GM12873 (cell line): ENCODE measurements at regions not wholly inside any gene's neighbourhood (a gene's known extent, or its start where the extent isn't known, plus 50 kb on each side); places are given as distances from the start of the nearest gene placed in this dataset.

Source experiments
- TF ChIP-seq, protein P1 (sequence below): IDR thresholded peaks from 2 replicates; pipeline ENCODE4 v1.5.1; 2012; ENCODE audit warnings: low read depth, mild to moderate bottlenecking, moderate library complexity, low read length, control low read depth; ENCODE audit not compliant: insufficient read depth; ENCODE audit errors: missing control alignments

DNA sequence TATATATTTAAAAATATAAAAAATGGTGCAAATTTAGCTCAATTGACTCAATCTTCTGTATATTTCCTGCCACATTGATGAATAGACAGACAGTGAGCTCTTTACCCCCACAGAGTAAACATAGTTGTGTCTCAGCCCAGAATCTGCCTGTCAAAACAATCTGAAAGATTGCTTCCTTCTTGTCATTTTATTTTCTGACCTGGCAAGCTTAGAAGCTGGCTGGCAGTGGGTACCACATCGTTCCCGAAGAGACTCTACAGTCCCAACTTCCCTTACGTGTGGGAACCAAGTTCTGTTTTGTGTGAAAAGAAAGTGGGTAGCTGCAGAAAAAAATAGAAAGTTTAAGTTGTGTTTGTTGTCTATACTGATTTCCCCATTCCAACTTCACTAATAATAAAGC is 629.3 kb upstream of the NEGR1 start:
- TF ChIP-seq, protein P1, sequence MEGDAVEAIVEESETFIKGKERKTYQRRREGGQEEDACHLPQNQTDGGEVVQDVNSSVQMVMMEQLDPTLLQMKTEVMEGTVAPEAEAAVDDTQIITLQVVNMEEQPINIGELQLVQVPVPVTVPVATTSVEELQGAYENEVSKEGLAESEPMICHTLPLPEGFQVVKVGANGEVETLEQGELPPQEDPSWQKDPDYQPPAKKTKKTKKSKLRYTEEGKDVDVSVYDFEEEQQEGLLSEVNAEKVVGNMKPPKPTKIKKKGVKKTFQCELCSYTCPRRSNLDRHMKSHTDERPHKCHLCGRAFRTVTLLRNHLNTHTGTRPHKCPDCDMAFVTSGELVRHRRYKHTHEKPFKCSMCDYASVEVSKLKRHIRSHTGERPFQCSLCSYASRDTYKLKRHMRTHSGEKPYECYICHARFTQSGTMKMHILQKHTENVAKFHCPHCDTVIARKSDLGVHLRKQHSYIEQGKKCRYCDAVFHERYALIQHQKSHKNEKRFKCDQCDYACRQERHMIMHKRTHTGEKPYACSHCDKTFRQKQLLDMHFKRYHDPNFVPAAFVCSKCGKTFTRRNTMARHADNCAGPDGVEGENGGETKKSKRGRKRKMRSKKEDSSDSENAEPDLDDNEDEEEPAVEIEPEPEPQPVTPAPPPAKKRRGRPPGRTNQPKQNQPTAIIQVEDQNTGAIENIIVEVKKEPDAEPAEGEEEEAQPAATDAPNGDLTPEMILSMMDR = no peak

DNA sequence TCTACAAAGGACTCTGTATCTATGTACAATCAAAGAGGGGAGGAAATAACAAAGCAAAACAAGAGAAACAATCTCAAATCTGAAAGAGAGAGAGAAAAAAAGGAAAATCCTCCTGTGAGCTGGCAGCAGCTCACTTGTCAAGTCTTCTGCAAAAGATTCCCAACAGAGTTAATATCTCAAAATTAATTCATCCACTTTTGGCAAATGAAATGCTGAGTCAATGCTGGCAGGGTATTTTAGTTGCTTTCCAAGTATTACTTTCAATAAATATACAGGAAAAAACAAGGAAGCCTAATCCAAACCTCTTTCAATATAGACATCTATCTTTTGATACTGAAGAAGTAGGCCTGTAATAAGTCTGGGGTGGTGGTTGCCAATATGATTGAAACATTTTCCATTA is 613.9 kb upstream of the NEGR1 start:
- TF ChIP-seq, protein P1 = no peak

DNA sequence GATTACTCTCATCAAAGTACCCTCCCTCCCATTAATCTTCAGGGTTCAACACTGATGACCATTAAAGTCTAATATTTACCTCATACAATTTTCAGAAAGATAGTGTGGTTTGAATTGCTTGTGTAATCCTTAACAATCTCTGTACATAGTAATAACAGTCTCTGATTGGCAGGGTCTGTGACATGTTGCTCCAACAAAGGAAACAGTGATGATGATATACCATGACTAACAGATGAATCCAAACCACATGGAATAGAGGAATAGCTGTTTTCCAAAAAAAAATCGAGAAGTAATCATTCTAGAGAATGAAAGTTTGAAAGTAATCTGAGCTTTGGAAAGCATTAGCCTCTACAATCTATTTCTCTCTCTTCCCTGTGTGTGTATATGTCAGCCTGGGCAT is 610.1 kb upstream of the NEGR1 start:
- TF ChIP-seq, protein P1 = no peak

DNA sequence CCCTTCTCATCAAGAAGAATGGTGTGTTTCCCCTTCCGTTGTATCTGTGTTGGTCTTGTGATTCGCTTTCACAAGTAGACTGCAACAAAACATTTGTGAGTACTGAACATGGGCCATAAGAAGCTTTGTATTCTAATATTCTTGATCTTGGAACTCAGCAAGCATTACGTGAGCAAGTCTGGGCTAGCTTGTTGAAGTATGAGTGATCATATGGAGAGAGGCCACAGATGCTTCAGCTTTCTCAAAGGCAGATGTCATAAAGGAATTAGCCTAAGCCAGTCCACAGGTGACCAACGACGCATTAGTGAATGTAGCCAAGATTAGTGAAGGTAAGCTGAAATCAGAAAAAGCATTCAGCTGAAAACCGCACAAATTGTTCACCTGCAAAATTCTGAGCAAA is 609.6 kb upstream of the NEGR1 start:
- TF ChIP-seq, protein P1 = no peak

- TF ChIP-seq, protein P1 = no peak
These were observed 603.5 kb upstream of the NEGR1 start for GRCh38 chr1:72885841-72886240.

GRCh38 chr1:72885017-72885416 is 602.7 kb upstream of the NEGR1 start:
- TF ChIP-seq, protein P1 = no peak

DNA sequence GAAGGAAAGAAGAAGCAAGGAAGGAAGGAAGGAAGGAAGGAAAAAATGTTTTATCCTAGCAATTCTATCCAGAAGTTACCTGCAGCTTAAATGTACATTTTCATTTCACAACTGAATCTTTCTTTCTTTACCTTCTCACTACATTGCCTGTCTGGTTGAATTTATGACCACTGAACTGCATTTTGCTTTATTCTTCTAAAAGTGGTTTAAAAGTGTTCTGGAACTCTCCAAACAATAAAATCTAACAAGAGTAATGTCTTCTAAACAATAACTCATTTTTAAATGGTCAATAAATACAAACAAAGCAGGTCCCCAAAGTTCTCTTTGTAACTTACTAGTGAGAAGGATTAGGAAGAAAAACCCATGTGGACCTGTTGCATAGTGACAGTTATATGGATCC is 587.5 kb upstream of the NEGR1 start:
- TF ChIP-seq, protein P1 = no peak
